Activated CD8-positive, alpha-beta memory T cell treated with anti-CD3 and anti-CD28 coated beads, Interleukin-2, amount 50 U/mL, for 48 hours (primary cell): ENCODE measurements at regions not wholly inside any gene's neighbourhood (a gene's known extent, or its start where the extent isn't known, plus 50 kb on each side); places are given as distances from the start of the nearest gene placed in this dataset.

ENCODE experiments used
- DNase-seq: peaks from one replicate; pipeline ENCODE4 v3.0.0-alpha.2; 2020

DNA sequence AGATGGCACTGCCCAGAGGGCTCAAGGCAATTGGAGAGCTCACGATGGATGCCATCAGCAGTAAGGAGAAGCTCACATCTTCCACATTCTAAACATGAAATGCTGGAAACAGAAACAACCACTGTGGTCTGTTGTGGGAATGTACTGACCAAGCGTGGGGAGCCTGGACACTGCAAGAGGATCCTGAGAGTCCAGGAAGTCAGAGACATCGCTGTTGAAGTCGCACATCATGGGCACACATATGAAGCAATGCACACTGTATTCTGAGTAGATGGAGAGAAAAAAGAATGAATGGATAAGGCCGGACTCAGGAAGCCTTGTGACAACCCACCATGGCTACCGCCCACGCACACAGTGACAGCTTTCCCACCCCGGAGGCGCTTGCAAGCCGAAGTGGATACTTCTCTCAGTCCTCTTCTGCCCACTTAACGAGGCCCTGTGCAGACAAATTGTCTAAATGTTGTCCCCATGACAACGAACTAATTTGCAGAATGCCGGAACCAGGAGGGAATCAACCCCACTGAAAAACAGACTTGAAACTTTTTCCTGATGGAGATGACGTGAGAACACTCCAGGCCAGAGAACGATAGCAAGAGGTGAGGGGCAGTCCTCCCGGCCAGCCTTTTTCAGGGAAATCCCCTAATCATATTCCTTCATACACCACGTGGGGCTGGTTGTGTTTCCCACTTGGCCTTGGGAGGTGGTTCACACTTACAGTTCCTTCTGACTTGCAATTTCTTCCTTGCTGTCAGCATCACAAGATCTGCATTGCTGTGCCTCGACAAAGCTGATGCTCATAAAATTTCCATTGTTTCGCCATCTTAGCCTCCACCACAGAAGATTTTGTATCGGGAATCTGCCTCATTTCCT lies 109.6 kb upstream of the SERP2 start:
- DNase-seq: no peak

DNA sequence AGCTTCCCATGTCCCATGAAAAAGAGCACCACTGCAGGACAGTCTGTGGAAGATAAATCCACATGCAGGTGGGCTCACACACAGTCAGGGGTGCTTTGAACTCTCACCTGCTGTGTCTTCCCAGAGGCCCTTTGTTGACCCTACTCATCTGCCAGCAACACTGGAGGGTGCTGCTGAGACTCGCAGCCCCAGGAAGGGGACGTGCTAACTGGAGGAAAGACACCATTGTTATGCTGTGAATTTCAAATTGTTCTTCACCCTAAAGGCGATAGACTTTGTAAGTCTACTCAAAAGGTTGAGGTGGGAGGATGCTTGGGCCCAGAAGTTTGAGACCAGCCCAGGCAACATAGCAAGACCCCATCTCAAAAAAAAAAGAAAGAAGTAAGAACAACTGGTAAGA lies 107.3 kb upstream of the SERP2 start:
- DNase-seq: no peak

DNA sequence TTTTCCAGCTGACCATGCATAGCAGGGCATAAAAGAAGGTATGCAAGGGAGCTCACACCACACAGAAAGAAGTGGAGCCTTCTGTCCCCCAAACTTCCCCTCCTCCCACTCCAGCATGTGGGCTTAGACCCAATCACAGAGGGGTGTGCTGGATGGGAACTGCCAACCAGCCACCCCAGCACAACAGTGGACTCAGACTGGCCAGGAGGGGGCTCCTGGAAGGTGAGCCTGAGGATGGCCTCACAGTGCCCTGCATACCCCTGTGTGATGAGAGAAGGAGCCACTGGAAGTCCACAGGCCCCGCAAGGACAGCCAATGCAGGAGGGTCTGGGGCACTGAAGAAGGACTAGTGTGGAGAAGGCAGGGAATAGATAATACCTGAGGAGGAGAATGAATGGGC lies 106.9 kb upstream of the SERP2 start:
- DNase-seq: no peak

DNA sequence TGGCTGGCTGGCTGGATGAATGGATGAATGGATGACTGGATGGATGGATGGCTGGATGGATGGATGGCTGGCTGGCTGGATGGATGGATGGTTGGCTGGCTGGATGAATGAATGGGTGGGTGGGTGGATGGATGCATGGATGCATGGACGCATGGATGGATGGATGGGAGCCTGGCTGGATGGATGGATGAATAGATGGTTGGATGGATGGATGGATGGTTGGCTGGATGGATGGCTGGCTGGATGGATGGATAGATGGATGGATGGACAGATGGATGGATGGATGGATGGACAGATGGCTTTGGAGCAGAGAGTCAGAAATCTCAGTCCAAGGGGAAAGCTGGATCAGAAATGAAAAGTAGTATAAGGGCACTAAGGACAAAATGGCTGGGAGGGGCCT lies 106.4 kb upstream of the SERP2 start:
- no peak for DNase-seq

DNA sequence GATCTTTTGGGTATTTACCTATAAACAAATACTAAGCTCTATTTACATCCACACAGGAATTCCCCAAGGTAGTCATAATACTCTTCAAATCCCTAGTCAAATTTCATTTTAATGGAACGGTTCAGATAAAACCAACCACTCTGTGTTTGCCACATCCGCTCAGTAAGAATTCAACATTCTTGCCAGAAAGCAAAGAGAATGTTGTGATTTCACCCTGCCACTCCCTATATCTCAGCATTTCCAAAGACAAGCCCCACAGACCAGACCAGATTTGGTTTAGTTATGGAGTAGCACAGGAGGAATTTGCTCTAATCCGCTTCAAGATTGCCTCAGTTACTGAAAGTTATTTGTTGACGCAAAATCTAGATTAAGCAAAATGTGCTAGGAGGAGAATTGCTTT lies 105.6 kb upstream of the SERP2 start:
- no peak for DNase-seq

DNA sequence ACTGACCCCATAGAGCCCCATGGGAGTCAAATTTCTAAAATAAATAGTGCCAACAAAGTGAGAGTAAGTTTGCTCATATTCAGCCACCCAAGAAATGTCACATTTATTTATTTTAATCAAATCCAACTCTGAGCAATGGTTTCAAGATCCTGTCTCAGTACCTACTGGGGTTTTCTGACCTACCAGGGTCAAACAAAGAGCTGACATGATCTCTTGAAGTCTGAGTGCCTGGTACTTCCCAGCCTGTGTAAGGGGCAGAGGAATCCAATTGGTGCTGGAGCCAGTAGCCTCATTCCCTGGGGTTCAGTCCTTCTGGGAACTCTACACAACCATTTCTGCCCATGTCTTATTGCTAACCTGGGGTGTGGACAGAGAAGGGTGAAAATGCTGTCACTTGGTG lies 104.6 kb upstream of the SERP2 start:
- DNase-seq: no peak

DNA sequence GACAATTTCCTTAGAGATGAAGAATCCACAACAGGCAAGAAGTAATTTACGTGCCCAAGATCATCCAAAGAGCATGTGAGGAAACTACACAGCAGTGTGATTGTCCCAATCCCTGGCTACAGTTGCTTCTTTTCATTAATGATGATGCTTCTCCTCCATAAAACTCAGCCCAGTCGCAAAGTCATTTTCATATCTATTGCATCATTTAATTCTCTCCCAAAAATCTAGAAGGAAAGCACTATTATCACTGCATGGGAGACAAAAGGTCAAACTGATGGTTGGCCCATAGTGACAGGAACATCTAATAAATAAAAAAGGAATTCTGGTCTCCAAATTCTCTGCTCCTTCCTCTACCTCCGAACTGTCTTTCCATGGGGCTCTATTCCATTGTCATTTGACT lies 103.5 kb upstream of the SERP2 start:
- no peak for DNase-seq

DNA sequence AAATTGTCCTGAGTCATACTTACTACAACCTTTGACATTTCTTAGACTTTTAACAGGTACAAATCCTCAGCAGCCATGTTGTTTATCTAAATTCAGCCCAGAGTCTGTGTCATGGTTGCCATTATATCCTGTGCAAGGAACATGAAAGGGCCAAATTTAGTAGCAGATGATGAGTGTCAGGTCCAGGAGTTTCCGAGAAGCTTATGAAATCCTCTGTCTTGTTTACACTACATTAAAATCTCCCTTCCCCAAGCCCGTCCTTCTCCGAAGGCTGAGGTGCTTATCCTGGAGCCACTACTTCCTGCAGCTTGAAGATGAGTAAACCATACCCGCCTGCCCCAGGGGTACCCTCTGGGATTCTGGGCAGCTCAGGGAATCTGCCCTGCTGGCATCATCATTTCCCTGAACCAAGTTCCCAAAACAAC lies 102.6 kb upstream of the SERP2 start:
- DNase-seq: no peak

DNA sequence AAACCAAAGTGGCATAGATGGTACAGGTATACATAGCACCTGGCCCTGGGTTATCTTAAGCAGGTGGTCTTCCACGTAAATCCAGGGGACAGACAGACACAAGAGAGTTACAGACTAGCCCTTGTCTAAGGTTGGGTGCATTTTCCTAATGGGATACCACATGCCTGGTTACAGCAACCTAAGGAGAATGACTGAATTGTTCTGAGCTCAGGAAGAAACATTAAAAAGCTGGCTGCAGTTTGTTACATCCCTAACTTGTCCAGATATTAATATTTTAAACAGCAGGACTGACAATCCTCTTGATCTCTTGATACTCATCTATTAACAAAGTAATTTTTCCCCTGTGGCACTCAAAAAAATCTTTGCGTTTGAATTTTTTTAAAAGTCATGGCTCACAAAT lies 102.2 kb upstream of the SERP2 start:
- DNase-seq: no peak

DNA sequence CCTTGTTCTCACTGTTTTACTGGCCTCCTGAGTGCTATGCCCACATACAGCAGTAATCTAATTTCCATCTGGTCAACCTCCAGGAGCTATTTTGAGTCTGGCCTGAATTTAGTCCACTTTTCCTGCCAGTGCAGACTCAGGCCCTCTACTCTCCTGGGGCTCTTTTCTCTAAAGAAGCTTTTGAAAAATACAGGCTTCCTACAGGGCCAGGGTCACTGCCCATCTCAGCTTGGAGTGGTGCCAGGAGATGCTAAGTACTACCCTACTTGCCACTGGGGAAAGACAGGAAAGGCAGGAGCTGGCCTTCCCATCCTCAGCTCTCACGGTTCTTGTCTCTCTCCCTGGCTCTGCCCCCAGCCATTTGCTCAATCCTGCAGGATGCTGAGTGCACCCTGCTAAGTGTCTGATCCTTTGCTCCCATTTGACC lies 101.7 kb upstream of the SERP2 start:
- DNase-seq: no peak

DNA sequence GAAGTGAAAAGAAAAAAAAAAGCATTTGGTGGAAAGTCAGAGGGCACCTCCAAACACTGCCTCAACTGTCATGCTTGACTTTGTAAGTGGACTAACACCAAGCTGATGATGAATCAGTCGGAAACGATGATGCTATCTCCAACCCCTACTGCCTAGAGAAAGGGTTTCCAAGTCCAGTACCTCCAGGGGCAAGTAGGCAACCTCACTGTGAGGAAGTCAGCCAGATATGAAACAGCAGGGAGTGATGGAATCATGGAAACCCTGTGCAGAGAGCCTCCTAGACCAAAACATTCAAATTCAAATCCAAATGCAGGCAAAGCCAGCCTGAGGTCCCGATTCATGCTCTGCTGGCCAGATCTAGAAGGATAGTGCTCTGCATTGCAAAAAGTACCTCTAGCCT lies 100.9 kb upstream of the SERP2 start:
- no peak for DNase-seq

DNA sequence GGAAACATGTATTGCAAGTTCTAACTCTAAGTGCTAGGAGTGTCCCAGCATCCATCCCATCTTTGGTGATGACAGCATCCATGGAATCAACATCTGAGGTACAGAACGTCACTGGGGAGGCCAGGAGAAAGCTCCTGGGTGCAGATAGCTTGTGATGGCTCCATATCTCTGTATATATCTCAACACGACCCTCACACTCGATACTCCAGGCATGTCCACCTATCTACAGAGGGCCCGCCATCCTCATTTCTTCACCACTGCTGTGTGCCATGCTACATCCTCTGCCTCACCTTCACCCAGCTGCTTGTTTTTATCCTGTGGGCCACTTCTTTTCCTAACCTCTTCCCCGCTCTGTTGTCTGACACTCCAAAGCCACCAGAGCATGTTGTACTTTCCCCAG lies 100.4 kb upstream of the SERP2 start:
- DNase-seq: no peak

DNA sequence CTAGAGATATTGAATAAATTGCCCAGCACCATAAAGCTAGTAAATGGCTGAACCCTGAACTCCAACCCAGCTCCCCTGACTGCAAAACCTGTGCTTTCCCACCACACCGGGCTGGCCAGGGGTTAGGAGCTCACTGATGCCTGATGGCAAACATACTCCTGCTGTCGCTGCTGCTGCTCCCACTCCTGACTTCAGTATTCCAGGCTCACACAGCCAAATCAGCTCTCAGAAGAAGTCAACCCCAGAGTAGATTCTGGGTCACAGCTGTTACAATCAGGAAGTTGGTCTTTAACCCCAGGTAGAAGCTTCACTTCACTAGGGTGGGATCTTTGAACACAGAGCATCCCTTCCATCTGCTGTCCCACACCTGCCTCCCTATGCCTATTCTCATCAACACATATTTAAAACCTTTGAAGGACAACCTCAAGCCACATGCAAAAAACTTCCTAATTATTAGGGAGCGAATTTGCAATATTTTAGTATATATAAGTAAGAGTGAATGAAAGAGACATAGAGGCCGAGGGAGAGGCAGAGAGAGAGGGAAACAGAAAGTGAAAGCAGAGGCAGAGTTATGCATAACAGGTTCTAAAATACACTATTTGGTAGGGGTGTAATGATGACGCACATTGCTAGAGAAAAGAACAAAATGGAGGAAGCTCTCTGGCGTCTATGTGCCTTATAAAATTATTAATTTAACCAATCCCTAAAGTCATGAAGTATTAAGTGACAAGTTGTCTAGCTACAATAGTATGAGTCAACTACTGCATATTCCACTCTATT lies 99.4 kb upstream of the SERP2 start:
- DNase-seq: no peak

DNA sequence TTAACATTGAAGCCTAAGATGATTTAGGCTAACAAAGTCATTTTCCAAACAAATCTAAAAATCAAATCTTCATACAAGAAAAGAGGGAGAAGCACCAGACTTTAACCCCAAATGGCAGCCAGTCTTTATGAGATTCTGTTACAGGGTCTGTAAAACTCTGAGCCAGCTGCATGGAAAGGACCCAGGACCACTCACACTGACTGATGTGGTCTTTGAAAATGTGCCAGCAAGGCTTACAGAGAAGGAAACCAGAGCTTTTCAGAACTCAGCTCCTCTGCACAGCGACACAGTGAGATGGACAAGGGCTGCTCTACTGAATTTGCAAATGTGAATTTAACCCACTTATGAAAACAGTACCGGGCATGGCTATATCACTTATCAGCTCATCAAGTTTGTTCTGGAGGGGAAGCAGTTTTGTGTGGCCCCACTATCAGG lies 98.8 kb upstream of the SERP2 start:
- peak; percentile 54 for DNase-seq

DNA sequence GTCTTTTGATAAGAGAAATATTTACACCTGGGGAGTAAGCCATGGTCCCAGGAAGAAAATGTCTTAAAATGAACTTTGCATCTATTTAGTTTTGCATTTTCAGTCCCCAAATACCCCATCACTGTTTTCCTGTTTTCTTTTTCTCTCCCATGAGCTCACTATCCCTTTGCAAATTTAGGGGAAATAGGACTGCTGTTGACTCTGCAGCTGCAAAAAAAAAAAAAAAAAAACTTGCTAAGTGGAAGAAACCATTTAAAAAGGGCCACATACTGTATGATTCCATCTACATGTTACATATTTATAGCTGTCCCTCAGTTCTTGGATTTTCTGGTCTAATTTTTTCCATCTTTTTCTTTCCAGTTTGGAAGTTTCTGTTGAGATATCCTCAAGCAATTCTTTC lies 98.2 kb upstream of the SERP2 start:
- DNase-seq: no peak

DNA sequence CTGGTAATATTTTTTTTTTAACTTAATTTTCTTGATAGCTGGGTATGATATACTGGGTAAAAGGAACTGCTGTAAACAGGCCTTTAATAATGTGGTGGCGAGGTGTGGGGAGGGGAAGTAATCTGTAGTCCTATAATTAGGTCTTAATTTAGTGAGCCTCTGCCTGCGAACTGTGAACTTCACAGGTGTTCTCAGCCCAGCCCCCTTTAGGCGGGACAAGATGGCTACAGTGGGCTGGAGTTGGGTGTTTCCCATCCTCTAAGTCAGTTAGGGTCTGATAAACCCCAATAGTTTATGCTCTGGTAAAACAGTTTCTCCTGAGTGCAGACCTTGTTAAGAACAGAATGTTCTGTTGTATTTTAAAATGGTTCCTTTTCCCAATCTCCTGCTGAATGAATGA lies 97.6 kb upstream of the SERP2 start:
- DNase-seq: no peak

DNA sequence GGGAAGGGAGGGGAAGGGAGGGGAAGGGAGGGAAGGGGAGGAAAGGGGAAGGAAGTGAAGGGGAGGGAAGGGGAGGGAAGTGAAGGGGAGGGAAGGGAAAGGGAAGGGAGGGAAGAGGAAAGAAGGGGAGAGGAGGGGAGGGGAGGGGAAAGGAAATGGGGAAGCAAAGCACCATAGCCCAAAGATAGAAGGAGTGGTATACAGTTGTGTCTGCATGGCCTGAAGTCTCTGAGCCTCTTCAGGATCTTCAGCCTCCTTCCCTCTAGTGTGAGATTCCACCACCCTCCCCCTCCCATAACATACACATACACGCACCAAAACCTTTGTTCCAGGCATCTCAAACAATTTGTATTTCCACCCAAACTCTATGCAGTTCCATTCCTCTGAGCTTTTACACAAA lies 96.2 kb upstream of the SERP2 start:
- no peak for DNase-seq

DNA sequence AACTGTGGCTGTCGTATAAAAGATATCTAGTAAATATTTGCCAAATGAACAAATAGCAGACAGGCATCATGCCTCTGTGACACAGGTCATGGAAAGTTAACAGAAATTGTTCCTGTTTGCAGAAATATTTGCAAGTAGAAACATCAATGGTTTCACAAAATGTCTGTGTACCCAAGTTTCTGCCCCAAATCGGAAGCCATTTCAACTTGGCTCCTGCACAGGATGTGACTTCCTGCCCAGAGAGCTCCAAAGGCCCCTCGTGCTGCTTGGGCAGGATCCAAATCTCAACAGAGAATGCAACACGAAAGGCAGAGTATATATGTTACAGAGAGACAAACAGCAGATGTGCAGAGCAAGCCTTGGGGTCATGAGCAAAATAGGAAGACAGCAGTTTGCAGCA lies 95.5 kb upstream of the SERP2 start:
- DNase-seq: no peak

DNA sequence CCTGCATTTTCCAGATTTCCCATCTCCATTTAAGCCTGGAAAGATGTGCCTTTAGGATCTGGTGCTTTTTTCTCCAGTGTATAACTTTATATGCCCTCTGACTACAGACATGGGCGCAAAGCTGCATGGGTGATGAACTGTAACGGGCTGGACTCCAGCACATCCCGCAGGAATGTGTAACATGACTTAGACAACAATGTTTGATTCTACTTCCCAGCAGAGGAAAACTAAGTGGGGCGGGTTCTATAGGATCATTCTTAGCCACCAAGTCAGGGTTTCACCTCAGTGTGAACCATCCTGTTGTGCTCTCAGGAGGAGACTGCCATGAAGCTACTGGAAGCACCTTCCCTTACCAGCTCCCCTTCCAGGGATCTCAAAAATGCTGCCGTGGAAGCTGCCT lies 93.2 kb upstream of the SERP2 start:
- no peak for DNase-seq

DNA sequence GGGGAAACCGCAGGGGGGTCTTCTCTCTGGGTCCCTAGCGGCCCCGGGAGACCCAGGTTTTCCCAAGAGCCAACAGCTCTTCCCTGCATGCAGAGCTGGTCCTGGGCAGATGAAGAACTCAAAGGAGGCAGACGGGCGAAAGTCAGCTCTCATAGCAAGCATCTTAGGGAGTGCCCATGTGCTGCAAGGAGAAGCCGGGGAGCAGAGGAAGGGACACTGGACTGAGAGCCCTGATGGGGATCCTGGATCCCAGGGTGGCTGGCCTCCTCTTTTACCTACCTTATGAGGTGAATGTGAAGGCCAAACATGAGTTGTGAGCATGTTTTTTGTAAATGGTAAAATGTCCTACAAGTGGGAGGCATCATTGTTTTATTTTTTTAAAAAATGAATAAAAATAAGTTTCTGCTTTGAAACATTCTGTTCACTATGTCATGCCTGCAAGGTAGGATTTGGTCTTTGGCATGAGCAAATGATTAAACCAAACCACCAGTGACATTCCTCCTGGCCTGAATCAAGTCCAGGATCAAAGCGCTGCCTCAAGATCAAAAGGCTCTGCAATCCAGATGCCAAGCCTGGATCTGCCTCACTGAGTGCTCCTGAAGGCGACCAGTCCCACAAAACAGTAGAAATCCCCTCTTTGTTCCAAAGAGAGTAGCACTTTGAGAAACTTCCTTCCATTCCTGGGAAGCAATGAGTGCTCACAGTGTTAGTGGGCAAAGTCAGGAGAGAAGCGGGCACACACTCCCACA lies 92.2 kb upstream of the SERP2 start:
- DNase-seq: no peak

DNA sequence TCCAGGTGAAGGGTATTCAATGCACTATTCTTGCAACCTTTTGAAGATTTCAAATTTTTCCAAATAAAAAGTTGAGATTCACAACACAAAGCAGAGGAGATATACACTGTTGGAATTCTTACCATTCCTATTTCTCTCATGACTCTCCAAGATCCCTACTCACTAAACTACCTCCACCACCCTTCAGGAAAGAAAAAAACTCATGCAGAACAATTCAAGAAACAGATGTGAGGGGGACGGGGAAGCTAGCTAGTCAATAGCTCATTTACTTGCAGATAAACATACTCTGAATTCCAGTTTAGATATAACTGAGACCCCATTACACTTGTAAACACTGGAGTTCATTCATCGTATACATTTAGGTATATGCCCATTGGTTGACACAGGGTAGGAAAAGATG lies 90.0 kb upstream of the SERP2 start:
- DNase-seq: no peak

DNA sequence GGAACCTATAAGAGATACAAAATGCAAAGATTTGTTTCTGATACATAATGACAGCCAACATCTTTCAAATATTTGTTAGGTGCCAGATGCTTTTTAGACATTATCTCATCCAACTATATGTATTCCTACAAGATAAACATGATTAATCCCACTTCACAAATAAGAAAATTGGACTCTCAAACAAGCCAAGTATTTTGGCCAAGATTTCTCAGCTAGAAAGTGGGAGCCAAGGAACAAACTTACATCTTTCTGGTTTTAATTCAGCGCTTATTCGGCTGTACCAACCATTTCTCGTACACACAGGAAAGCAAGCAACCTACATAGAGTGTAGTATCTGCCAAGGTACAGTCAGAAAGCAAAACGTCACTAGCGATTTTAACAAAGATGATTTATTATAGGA lies 85.7 kb upstream of the SERP2 start:
- no peak for DNase-seq

DNA sequence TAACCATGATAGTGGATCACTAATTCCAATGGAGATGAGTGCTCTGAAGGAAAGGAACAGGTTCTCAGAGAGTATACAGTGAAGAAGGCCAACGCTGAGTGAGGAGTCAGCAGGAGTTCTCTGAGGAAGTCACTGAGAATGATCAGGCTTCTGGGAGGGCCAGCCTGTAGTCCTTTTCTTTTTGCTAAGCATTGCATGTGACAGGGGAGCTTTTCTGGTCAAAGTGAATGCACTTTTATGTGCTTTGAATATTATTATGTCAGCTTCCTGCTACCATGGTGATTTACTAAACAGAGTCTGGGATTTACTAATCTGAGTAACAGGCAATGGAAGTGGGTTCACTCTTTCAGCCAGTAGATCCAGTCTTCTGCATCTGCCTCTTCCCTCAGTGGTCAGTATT lies 81.1 kb upstream of the SERP2 start:
- no peak for DNase-seq

DNA sequence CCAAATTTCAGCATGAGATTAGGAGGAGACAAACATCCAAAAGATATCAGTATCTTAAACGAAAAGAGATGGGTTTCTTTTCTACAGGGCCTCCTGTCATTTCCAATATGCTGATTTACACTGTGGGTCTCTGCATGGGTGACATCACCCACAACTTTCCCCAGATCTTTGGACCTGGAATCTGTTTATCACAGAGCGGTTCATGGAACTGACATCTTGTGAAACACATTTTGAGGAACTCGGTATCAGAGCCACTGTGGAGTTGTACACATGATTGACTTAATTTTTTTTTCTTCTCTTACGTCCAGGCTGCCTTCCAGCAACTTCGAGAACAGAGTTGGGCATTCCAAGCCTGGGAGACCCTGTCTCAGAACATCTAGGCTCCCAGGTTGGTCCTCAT lies 80.2 kb upstream of the SERP2 start:
- no peak for DNase-seq
